T-cell (primary cell): ENCODE measurements at regions not wholly inside any gene's neighbourhood (a gene's known extent, or its start where the extent isn't known, plus 50 kb on each side); places are given as distances from the start of the nearest gene placed in this dataset.

ENCODE experiments used
- ATAC-seq, 4 experiments: fragments of 200-7000 bp in 3 of 4; fragments of 150-1000 bp in 1 of 4; cut with Tn5 transposase; replicated peaks in 1 of 4; 1 replicate in 3 of 4; 2 replicates in 1 of 4; pipeline ENCODE4 v1.10.0; 2021; ENCODE audit warnings: moderate library complexity in 3 of 4, mild to moderate bottlenecking in 2 of 4, moderate number of reproducible peaks in 1 of 4
- CTCF ChIA-PET, 2 donors: fragments of 300-600 bp; sonication (Branson Sonifier 250); formaldehyde crosslinking; loops; one replicate each; lab custom pipeline; 2022; ENCODE audit warnings: antibody characterized with exemption in 2 of 2; lab: Charles Lee
- POLR2A ChIA-PET, 2 donors: fragments of 300-600 bp; sonication (Branson Sonifier 250); formaldehyde crosslinking; loops; one replicate each; lab custom pipeline; 2022; ENCODE audit warnings: antibody characterized with exemption in 2 of 2; lab: Charles Lee
- DNase-seq, 35 experiments: peaks; one replicate each; pipeline versions ENCODE4 v3.0.0 to v3.0.0-alpha.2; 2013 to 2023
- H3K27ac ChIP-seq: one replicate; pipeline ENCODE4 v1.5.1; 2013; ENCODE audit warnings: low read length
- H3K27me3 ChIP-seq, 2 experiments: replicated peaks in 1 of 2; 1 replicate in 1 of 2; 2 replicates in 1 of 2; pipeline versions ENCODE4 v1.6.1 to v1.7.0; 2013; ENCODE audit warnings: low read length in 1 of 2, mixed read lengths in 1 of 2; ENCODE audit not compliant: control insufficient read depth in 2 of 2, insufficient read depth in 2 of 2; ENCODE audit errors: extremely low read depth in 1 of 2
- H3K36me3 ChIP-seq, 2 donors: 1 replicate in 1 of 2; 2 replicates in 1 of 2; pipeline versions ENCODE4 v1.6.1 to v1.7.0; 2013; ENCODE audit warnings: low read length in 1 of 2; ENCODE audit not compliant: control insufficient read depth in 2 of 2, insufficient read depth in 1 of 2; ENCODE audit errors: extremely low read depth in 1 of 2
- H3K4me1 ChIP-seq, 2 experiments: 1 replicate in 1 of 2; 2 replicates in 1 of 2; pipeline versions ENCODE4 v1.6.1 to v1.7.0; 2013; ENCODE audit warnings: low read length in 2 of 2, mixed read lengths in 1 of 2; ENCODE audit not compliant: insufficient read depth in 2 of 2, control insufficient read depth in 1 of 2; ENCODE audit errors: extremely low read depth in 1 of 2
- H3K4me3 ChIP-seq, 2 donors: 1 replicate in 1 of 2; 2 replicates in 1 of 2; pipeline versions ENCODE4 v1.5.1 to v1.7.0; 2013; ENCODE audit warnings: mild to moderate bottlenecking in 2 of 2, low read length in 1 of 2, moderate library complexity in 1 of 2; ENCODE audit not compliant: control insufficient read depth in 1 of 2; ENCODE audit errors: extremely low read depth in 1 of 2
- H3K9me3 ChIP-seq: 2 replicates; pipeline ENCODE4 v1.7.0; 2013
- H3K27ac Mint-ChIP-seq, 2 donors: one replicate each; pipeline ENCODE4 v1.8.0; 2020 to 2021; ENCODE audit warnings: mild to moderate bottlenecking in 2 of 2, mixed read lengths in 2 of 2
- H3K27me3 Mint-ChIP-seq, 2 donors: one replicate each; pipeline ENCODE4 v1.8.0; 2021 to 2022; ENCODE audit warnings: mixed read lengths in 2 of 2
- H3K36me3 Mint-ChIP-seq: one replicate; pipeline ENCODE4 v1.8.0; 2021; ENCODE audit warnings: mixed read lengths
- H3K4me1 Mint-ChIP-seq, 3 donors: one replicate each; pipeline ENCODE4 v1.8.0; 2020 to 2022; ENCODE audit warnings: mixed read lengths in 3 of 3, mild to moderate bottlenecking in 1 of 3
- H3K4me3 Mint-ChIP-seq, 3 donors: one replicate each; pipeline ENCODE4 v1.8.0; 2020 to 2022; ENCODE audit warnings: mild to moderate bottlenecking in 3 of 3, mixed read lengths in 3 of 3, moderate library complexity in 3 of 3
- H3K9me3 Mint-ChIP-seq, 3 donors: one replicate each; pipeline ENCODE4 v1.8.0; 2020 to 2022; ENCODE audit warnings: mixed read lengths in 3 of 3
- WGBS: methylation state at CpG from one replicate; pipeline ENCODE4 v1.1.5; 2013; ENCODE audit warnings: missing lambda C conversion rate; ENCODE audit not compliant: insufficient coverage; 5-methylcytosine and 5-hydroxymethylcytosine counted together

- 91% methylated on average over 19 of the region's 21 CpGs for WGBS
- Histone ChIP-seq H3K36me3 (no peaks in the 10 kb centered on the region), H3K9me3 (no peaks in the 10 kb centered on the region), H3K27ac (no peak overlapping the region), H3K4me1 (no peaks in the 10 kb centered on the region), H3K27me3 (no peaks in the 10 kb centered on the region), H3K4me3 (no peak overlapping the region)
- CTCF ChIA-PET: no interaction called here
- DNase-seq (no peak), ATAC-seq (no peak)
- no peak overlapping the region for H3K4me3 Mint-ChIP-seq
- H3K36me3 Mint-ChIP-seq: no peaks in the 10 kb centered on the region
- H3K27ac Mint-ChIP-seq: no peak overlapping the region
- no peaks in the 10 kb centered on the region for H3K4me1 Mint-ChIP-seq
- POLR2A ChIA-PET: no interaction called here
- H3K27me3 Mint-ChIP-seq: no peaks in the 10 kb centered on the region
- H3K9me3 Mint-ChIP-seq: peaks cover 6 to 16% (median 12%) of the 10 kb centered on the region in 3 donors
Measured at GRCh38 chr2:57084697-57085281, 901.0 kb downstream of the CCDC85A start.

- CTCF ChIA-PET: no interaction called here
- H3K4me3 Mint-ChIP-seq: no peak overlapping the region
- POLR2A ChIA-PET: no interaction called here
Measured at GRCh38 chr2:57093020-57093419, 909.2 kb downstream of the CCDC85A start.

GRCh38 chr2:57097855-57098254, 914.1 kb downstream of the CCDC85A start:
- Histone ChIP-seq H3K4me3 (no peak overlapping the region), H3K27ac (no peak overlapping the region), H3K9me3 (peaks cover 3% of the 10 kb centered on the region), H3K36me3 (no peaks in the 10 kb centered on the region), H3K27me3 (no peaks in the 10 kb centered on the region), H3K4me1 (no peaks in the 10 kb centered on the region)
- DNase-seq (no peak), ATAC-seq (no peak)
- CTCF ChIA-PET: no interaction called here
- H3K4me1 Mint-ChIP-seq: no peaks in the 10 kb centered on the region
- H3K9me3 Mint-ChIP-seq: peaks cover 17 to 55% (median 21%) of the 10 kb centered on the region in 3 donors
- H3K27me3 Mint-ChIP-seq: no peaks in the 10 kb centered on the region
- H3K27ac Mint-ChIP-seq: no peak overlapping the region
- no CpG with 5 or more reads among the region's 1 CpG for WGBS
- H3K36me3 Mint-ChIP-seq: no peaks in the 10 kb centered on the region
- POLR2A ChIA-PET: no interaction called here
- no peak overlapping the region for H3K4me3 Mint-ChIP-seq

More at GRCh38 chr2:57093020-57093419, 909.2 kb downstream of the CCDC85A start:
- ATAC-seq: no peak
- Histone ChIP-seq H3K4me1 (no peaks in the 10 kb centered on the region), H3K27ac (no peak overlapping the region), H3K36me3 (no peaks in the 10 kb centered on the region), H3K9me3 (no peaks in the 10 kb centered on the region), H3K4me3 (no peak overlapping the region), H3K27me3 (no peaks in the 10 kb centered on the region)
- Mint-ChIP-seq H3K27me3 (no peaks in the 10 kb centered on the region), H3K36me3 (no peaks in the 10 kb centered on the region), H3K27ac (no peak overlapping the region), H3K9me3 (peaks cover 4 to 22% (median 14%) of the 10 kb centered on the region in 3 donors), H3K4me1 (no peaks in the 10 kb centered on the region)
- DNase-seq: no peak

- Histone ChIP-seq H3K27ac (no peak overlapping the region), H3K9me3 (peaks cover 3% of the 10 kb centered on the region), H3K4me1 (no peaks in the 10 kb centered on the region), H3K36me3 (no peaks in the 10 kb centered on the region), H3K4me3 (no peak overlapping the region), H3K27me3 (no peaks in the 10 kb centered on the region)
- no peaks in the 10 kb centered on the region for H3K4me1 Mint-ChIP-seq
- no peaks in the 10 kb centered on the region for H3K27me3 Mint-ChIP-seq
- CTCF ChIA-PET: no interaction called here
- DNase-seq (no peak), ATAC-seq (no peak)
- peaks cover 19 to 52% (median 27%) of the 10 kb centered on the region in 3 donors for H3K9me3 Mint-ChIP-seq
- no peak overlapping the region for H3K27ac Mint-ChIP-seq
- no peak overlapping the region for H3K4me3 Mint-ChIP-seq
- H3K36me3 Mint-ChIP-seq: no peaks in the 10 kb centered on the region
- POLR2A ChIA-PET: no interaction called here
Measured at GRCh38 chr2:57100436-57100835, 916.6 kb downstream of the CCDC85A start.

- 76% methylated on average over 2 of the region's 4 CpGs for WGBS
- no peaks in the 10 kb centered on the region for H3K4me1 Mint-ChIP-seq
- CTCF ChIA-PET: no interaction called here
- Histone ChIP-seq H3K36me3 (no peaks in the 10 kb centered on the region), H3K27ac (no peak overlapping the region), H3K4me3 (no peak overlapping the region), H3K27me3 (no peaks in the 10 kb centered on the region), H3K4me1 (no peaks in the 10 kb centered on the region), H3K9me3 (peaks cover 3% of the 10 kb centered on the region)
- H3K27me3 Mint-ChIP-seq: no peaks in the 10 kb centered on the region
- DNase-seq (no peak), ATAC-seq (no peak)
- POLR2A ChIA-PET: no interaction called here
- no peak overlapping the region for H3K27ac Mint-ChIP-seq
- H3K36me3 Mint-ChIP-seq: no peaks in the 10 kb centered on the region
- H3K4me3 Mint-ChIP-seq: no peak overlapping the region
- H3K9me3 Mint-ChIP-seq: peaks cover 11 to 43% (median 15%) of the 10 kb centered on the region in 3 donors
Measured at GRCh38 chr2:57105694-57106093, 921.9 kb downstream of the CCDC85A start.

- Mint-ChIP-seq H3K4me3 (no peak overlapping the region), H3K9me3 (peaks cover 7 to 34% (median 19%) of the 10 kb centered on the region in 3 donors), H3K27me3 (no peaks in the 10 kb centered on the region), H3K4me1 (no peaks in the 10 kb centered on the region), H3K27ac (no peak overlapping the region), H3K36me3 (no peaks in the 10 kb centered on the region)
- Histone ChIP-seq H3K27me3 (no peaks in the 10 kb centered on the region), H3K36me3 (no peaks in the 10 kb centered on the region), H3K4me1 (no peaks in the 10 kb centered on the region), H3K27ac (no peak overlapping the region), H3K4me3 (no peak overlapping the region), H3K9me3 (no peaks in the 10 kb centered on the region)
- CTCF ChIA-PET: no interaction called here
- POLR2A ChIA-PET: no interaction called here
- no CpG with 5 or more reads among the region's 2 CpGs for WGBS
- DNase-seq (no peak), ATAC-seq (no peak)
Measured at GRCh38 chr2:57107353-57107752, 923.6 kb downstream of the CCDC85A start.

- no CpG with 5 or more reads among the region's 2 CpGs for WGBS
- CTCF ChIA-PET: no interaction called here
Measured at GRCh38 chr2:57111531-57111930, 927.7 kb downstream of the CCDC85A start.

More at GRCh38 chr2:57111531-57111930, 927.7 kb downstream of the CCDC85A start:
- DNase-seq (no peak), ATAC-seq (no peak)
- H3K4me1 ChIP-seq: no peaks in the 10 kb centered on the region
- peaks cover 4 to 32% (median 11%) of the 10 kb centered on the region in 3 donors for H3K9me3 Mint-ChIP-seq
- H3K27me3 ChIP-seq: no peaks in the 10 kb centered on the region
- H3K4me3 Mint-ChIP-seq: no peak overlapping the region
- H3K27me3 Mint-ChIP-seq: no peaks in the 10 kb centered on the region
- no peaks in the 10 kb centered on the region for H3K4me1 Mint-ChIP-seq
- POLR2A ChIA-PET: no interaction called here
- no peak overlapping the region for H3K27ac Mint-ChIP-seq
- no peak overlapping the region for H3K27ac ChIP-seq
- H3K4me3 ChIP-seq: no peak overlapping the region
- no peaks in the 10 kb centered on the region for H3K36me3 Mint-ChIP-seq
- H3K9me3 ChIP-seq: no peaks in the 10 kb centered on the region
- no peaks in the 10 kb centered on the region for H3K36me3 ChIP-seq
